ENCODE measurements at regions not wholly inside any gene's neighbourhood (a gene's known extent, or its start where the extent isn't known, plus 50 kb on each side); places are given as distances from the start of the nearest gene placed in this dataset.

DNA sequence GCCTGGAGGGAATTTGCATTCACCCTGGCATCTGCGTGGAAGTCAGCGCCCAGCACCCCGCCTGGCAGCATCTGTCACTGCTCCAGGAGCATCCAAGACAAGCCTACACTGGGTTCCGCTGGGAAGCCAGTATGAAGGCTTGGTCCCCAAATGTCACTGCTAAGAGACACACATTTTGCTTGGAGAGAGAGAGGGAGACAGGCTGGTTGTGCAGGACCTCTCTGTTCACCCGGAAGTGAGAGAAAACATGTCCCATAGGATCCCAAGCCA is 119.5 kb downstream of the SEC23IP start:
- Histone ChIP-seq H3K9me3 (ENCODE audit: control insufficient read depth, insufficient read depth, low read length) (no peaks in the 10 kb centered on the region), H4K20me1 (ENCODE audit: control insufficient read depth, insufficient read depth, low read depth, low read length) (no peaks in the 10 kb centered on the region), H3K36me3 (ENCODE audit: control insufficient read depth, low read length) (no peaks in the 10 kb centered on the region), H3K79me2 (ENCODE audit: control insufficient read depth, low read length) (no peaks in the 10 kb centered on the region), H3K27me3 (ENCODE audit: control insufficient read depth, low read length) (no peaks in the 10 kb centered on the region), H3F3A (ENCODE audit: control insufficient read depth, insufficient read depth) (no peaks in the 10 kb centered on the region), H3K9me2 (replicated peaks; ENCODE audit: control insufficient read depth, low read length) (no peaks in the 10 kb centered on the region), H3K4me2 (ENCODE audit: low read length) (no peak overlapping the region), H3K27ac (ENCODE audit: low read depth, low read length) (no peak overlapping the region), H3K4me1 (ENCODE audit: control insufficient read depth, low read length) (no peaks in the 10 kb centered on the region), H3K4me3 (ENCODE audit: low read length) (no peak overlapping the region)
- no peak for TF ChIP-seq EZH2phosphoT487 (IDR thresholded peaks at IDR 0.05; ENCODE audit: borderline replicate concordance, low read length)
- TF ChIP-seq, protein P1, sequence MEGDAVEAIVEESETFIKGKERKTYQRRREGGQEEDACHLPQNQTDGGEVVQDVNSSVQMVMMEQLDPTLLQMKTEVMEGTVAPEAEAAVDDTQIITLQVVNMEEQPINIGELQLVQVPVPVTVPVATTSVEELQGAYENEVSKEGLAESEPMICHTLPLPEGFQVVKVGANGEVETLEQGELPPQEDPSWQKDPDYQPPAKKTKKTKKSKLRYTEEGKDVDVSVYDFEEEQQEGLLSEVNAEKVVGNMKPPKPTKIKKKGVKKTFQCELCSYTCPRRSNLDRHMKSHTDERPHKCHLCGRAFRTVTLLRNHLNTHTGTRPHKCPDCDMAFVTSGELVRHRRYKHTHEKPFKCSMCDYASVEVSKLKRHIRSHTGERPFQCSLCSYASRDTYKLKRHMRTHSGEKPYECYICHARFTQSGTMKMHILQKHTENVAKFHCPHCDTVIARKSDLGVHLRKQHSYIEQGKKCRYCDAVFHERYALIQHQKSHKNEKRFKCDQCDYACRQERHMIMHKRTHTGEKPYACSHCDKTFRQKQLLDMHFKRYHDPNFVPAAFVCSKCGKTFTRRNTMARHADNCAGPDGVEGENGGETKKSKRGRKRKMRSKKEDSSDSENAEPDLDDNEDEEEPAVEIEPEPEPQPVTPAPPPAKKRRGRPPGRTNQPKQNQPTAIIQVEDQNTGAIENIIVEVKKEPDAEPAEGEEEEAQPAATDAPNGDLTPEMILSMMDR (IDR thresholded peaks at IDR 0.05; ENCODE audit: low read depth, low read length, poor library complexity, severe bottlenecking), result no peak

DNA sequence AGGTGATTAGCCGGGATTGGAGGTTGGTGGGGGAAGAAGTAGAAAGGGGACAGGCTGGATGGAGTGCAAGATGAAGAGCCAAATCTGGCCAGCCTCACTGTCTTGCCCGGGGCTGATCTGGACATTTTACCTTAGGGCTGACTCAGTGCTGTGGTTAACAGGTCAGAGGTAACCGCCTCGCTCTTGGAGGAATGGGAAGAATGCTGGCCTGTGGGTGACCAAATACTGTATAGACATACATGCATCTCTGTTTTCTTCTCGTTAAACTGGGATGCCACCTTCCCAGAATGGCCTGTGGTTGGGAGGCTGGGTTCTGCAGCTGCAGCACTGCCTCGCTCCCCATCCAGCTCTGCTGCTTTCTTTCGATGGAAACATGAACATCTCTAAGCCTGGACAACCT is 120.0 kb downstream of the SEC23IP start:
- H3K27me3 ChIP-seq (ENCODE audit: control insufficient read depth, low read length), result no peaks in the 10 kb centered on the region
- no peak overlapping the region for H3K4me2 ChIP-seq (ENCODE audit: low read length)
- H3F3A ChIP-seq (ENCODE audit: control insufficient read depth, insufficient read depth), result no peaks in the 10 kb centered on the region
- TF ChIP-seq, protein P1 (IDR thresholded peaks at IDR 0.05; ENCODE audit: low read depth, low read length, poor library complexity, severe bottlenecking), result no peak
- TF ChIP-seq EZH2phosphoT487 (IDR thresholded peaks at IDR 0.05; ENCODE audit: borderline replicate concordance, low read length), result no peak
- no peaks in the 10 kb centered on the region for H3K9me3 ChIP-seq (ENCODE audit: control insufficient read depth, insufficient read depth, low read length)
- H3K4me1 ChIP-seq (ENCODE audit: control insufficient read depth, low read length), result no peaks in the 10 kb centered on the region
- no peaks in the 10 kb centered on the region for H3K79me2 ChIP-seq (ENCODE audit: control insufficient read depth, low read length)
- no peaks in the 10 kb centered on the region for H3K36me3 ChIP-seq (ENCODE audit: control insufficient read depth, low read length)
- no peak overlapping the region for H3K4me3 ChIP-seq (ENCODE audit: low read length)
- H4K20me1 ChIP-seq (ENCODE audit: control insufficient read depth, insufficient read depth, low read depth, low read length), result no peaks in the 10 kb centered on the region
- H3K27ac ChIP-seq (ENCODE audit: low read depth, low read length), result no peak overlapping the region
- H3K9me2 ChIP-seq (replicated peaks; ENCODE audit: control insufficient read depth, low read length), result no peaks in the 10 kb centered on the region

DNA sequence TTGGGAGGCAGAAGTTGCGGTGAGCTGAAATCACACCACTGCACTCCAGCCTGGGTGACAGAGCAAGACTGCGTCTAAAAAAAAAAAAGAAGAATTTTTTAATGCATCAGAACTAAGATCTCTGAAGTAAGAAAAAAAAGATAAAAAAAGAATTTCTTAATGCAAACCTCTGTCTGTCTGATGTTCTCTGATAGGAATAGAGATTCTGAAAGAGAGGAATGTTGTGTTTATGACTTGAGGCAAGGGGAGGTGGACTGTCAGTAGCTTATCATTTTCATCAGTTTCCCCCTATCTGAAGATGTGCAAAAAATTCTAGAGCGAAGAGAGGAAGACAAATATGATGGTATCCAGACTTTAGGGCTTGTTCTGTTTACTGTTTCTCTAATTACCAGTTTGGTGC is 121.5 kb downstream of the SEC23IP start:
- Histone ChIP-seq H3K9me3 (ENCODE audit: control insufficient read depth, insufficient read depth, low read length) (no peaks in the 10 kb centered on the region), H3F3A (ENCODE audit: control insufficient read depth, insufficient read depth) (no peaks in the 10 kb centered on the region), H3K4me2 (ENCODE audit: low read length) (no peak overlapping the region), H4K20me1 (ENCODE audit: control insufficient read depth, insufficient read depth, low read depth, low read length) (no peaks in the 10 kb centered on the region), H3K36me3 (ENCODE audit: control insufficient read depth, low read length) (no peaks in the 10 kb centered on the region), H3K27ac (ENCODE audit: low read depth, low read length) (no peak overlapping the region), H3K79me2 (ENCODE audit: control insufficient read depth, low read length) (no peaks in the 10 kb centered on the region), H3K4me3 (ENCODE audit: low read length) (no peak overlapping the region), H3K9me2 (replicated peaks; ENCODE audit: control insufficient read depth, low read length) (no peaks in the 10 kb centered on the region), H3K27me3 (ENCODE audit: control insufficient read depth, low read length) (no peaks in the 10 kb centered on the region), H3K4me1 (ENCODE audit: control insufficient read depth, low read length) (no peaks in the 10 kb centered on the region)
- no peak for TF ChIP-seq EZH2phosphoT487 (IDR thresholded peaks at IDR 0.05; ENCODE audit: borderline replicate concordance, low read length)
- TF ChIP-seq, protein P1 (IDR thresholded peaks at IDR 0.05; ENCODE audit: low read depth, low read length, poor library complexity, severe bottlenecking), result no peak

DNA sequence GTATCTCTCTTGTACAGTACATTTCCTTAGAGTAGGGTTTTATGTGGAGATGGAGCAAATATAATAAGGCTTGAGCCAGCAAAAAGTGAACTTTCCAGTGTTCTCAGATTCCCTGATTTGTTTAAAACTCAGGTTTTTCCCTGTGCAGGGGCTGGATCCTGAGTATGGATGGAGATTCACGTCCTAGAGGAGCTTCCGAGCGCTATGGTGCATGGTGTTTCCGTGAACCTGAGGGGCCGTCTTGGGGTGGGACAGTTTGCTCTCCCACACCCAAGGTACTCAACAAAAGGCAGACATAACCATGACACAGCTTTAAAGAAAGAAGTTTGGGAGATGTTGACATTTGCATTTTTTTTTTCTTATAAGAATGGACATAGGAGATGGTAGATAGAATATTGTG is 122.5 kb downstream of the SEC23IP start:
- H3K4me1 ChIP-seq (ENCODE audit: control insufficient read depth, low read length), result no peaks in the 10 kb centered on the region
- TF ChIP-seq, protein P1 (IDR thresholded peaks at IDR 0.05; ENCODE audit: low read depth, low read length, poor library complexity, severe bottlenecking), result no peak
- TF ChIP-seq EZH2phosphoT487 (IDR thresholded peaks at IDR 0.05; ENCODE audit: borderline replicate concordance, low read length), result no peak
- no peaks in the 10 kb centered on the region for H3K36me3 ChIP-seq (ENCODE audit: control insufficient read depth, low read length)

More for the DNA sequence above, 122.5 kb downstream of the SEC23IP start:
- Histone ChIP-seq H3K79me2 (ENCODE audit: control insufficient read depth, low read length) (no peaks in the 10 kb centered on the region), H3K27ac (ENCODE audit: low read depth, low read length) (no peak overlapping the region), H3K27me3 (ENCODE audit: control insufficient read depth, low read length) (no peaks in the 10 kb centered on the region), H4K20me1 (ENCODE audit: control insufficient read depth, insufficient read depth, low read depth, low read length) (no peaks in the 10 kb centered on the region), H3K4me3 (ENCODE audit: low read length) (no peak overlapping the region), H3K4me2 (ENCODE audit: low read length) (no peak overlapping the region), H3K9me3 (ENCODE audit: control insufficient read depth, insufficient read depth, low read length) (no peaks in the 10 kb centered on the region), H3K9me2 (replicated peaks; ENCODE audit: control insufficient read depth, low read length) (no peaks in the 10 kb centered on the region), H3F3A (ENCODE audit: control insufficient read depth, insufficient read depth) (no peaks in the 10 kb centered on the region)
